GM19035 (cell line): ENCODE measurements at regions not wholly inside any gene's neighbourhood (a gene's known extent, or its start where the extent isn't known, plus 50 kb on each side); places are given as distances from the start of the nearest gene placed in this dataset.
"Not testable (repeated sequence)": the region's sequence is repeated elsewhere in the genome, so short reads cannot be mapped to it uniquely, and the experiment has no call there.

Experiments used
- ATAC-seq: cut with Tn5 transposase; IDR thresholded peaks from one replicate; pipeline ENCODE4 v1.9.1; 2021; ENCODE audit not compliant: unreplicated experiment

GRCh38 chr6:130547723-130548122 lies 181.9 kb downstream of the TMEM200A start:
- ATAC-seq, result no peak

GRCh38 chr6:130557481-130558112 lies 191.8 kb downstream of the TMEM200A start:
- ATAC-seq, result no peak

GRCh38 chr6:130558131-130558530 lies 192.3 kb downstream of the TMEM200A start:
- no peak for ATAC-seq

- ATAC-seq, result no peak
Observed at GRCh38 chr6:130559166-130559565, 193.3 kb downstream of the TMEM200A start.

- ATAC-seq, result no peak
Observed at GRCh38 chr6:130560231-130560630, 194.4 kb downstream of the TMEM200A start.

GRCh38 chr6:130561159-130561558 lies 195.3 kb downstream of the TMEM200A start:
- not testable (repeated sequence) for ATAC-seq

GRCh38 chr6:130565696-130566095 lies 199.9 kb downstream of the TMEM200A start:
- ATAC-seq, result no peak

GRCh38 chr6:130574146-130574545 lies 208.3 kb downstream of the TMEM200A start:
- ATAC-seq, result no peak

GRCh38 chr6:130575557-130575956 lies 209.7 kb downstream of the TMEM200A start:
- peak; percentile 12 for ATAC-seq

- peak; percentile 99 for ATAC-seq
Observed at GRCh38 chr6:130575971-130576370, 210.2 kb downstream of the TMEM200A start.

- no peak for ATAC-seq
Observed at GRCh38 chr6:130577178-130577919, 211.5 kb downstream of the TMEM200A start.

- no peak for ATAC-seq
Observed at GRCh38 chr6:130578713-130579112, 212.9 kb downstream of the TMEM200A start.

GRCh38 chr6:130583268-130583667 lies 217.5 kb downstream of the TMEM200A start:
- ATAC-seq, result no peak

GRCh38 chr6:130585587-130585986 lies 219.8 kb downstream of the TMEM200A start:
- no peak for ATAC-seq

- ATAC-seq, result no peak
Observed at GRCh38 chr6:130587778-130588520, 222.1 kb downstream of the TMEM200A start.

GRCh38 chr6:130593200-130593599 lies 227.4 kb downstream of the TMEM200A start:
- no peak for ATAC-seq

- no peak for ATAC-seq
Observed at GRCh38 chr6:130593948-130594347, 228.1 kb downstream of the TMEM200A start.

GRCh38 chr6:130598021-130598989 lies 228.9 kb upstream of the SMLR1 start:
- no peak for ATAC-seq

GRCh38 chr6:130600880-130601341 lies 226.3 kb upstream of the SMLR1 start:
- ATAC-seq, result no peak

- no peak for ATAC-seq
Observed at GRCh38 chr6:130602151-130602770, 224.9 kb upstream of the SMLR1 start.
